B cell (primary cell): ENCODE measurements at regions not wholly inside any gene's neighbourhood (a gene's known extent, or its start where the extent isn't known, plus 50 kb on each side); places are given as distances from the start of the nearest gene placed in this dataset.

Experiments
- ATAC-seq: fragments of 200-7000 bp; cut with Tn5 transposase; one replicate; pipeline ENCODE4 v1.10.0; 2021; ENCODE audit warnings: low read depth, mild to moderate bottlenecking, moderate number of reproducible peaks, moderate library complexity
- CTCF ChIA-PET: fragments of 350-600 bp; sonication (Branson Sonifier 250); formaldehyde crosslinking; loops from one replicate; lab custom pipeline; 2021; ENCODE audit warnings: antibody characterized with exemption, inconsistent platforms; lab: Charles Lee
- POLR2A ChIA-PET: fragments of 350-600 bp; sonication (Branson Sonifier 250); formaldehyde crosslinking; loops from one replicate; lab custom pipeline; 2021; ENCODE audit warnings: antibody characterized with exemption; lab: Charles Lee
- DNase-seq: peaks from one replicate; pipeline ENCODE4 v3.0.0; 2013
- H2AFZ ChIP-seq: 2 replicates; pipeline ENCODE4 v1.6.1; 2012; ENCODE audit warnings: mild to moderate bottlenecking, low read depth, low read length; ENCODE audit not compliant: insufficient read depth, poor library complexity, severe bottlenecking
- H3K27ac ChIP-seq, 2 donors: 1 replicate in 1 of 2; 2 replicates in 1 of 2; pipeline ENCODE4 v1.5.1; 2012 to 2013; ENCODE audit warnings: low read length in 2 of 2, mild to moderate bottlenecking in 2 of 2, moderate library complexity in 1 of 2
- H3K27me3 ChIP-seq, 4 experiments: fragments of 200-600 bp in 1 of 4; sonication (generic) in 1 of 4; replicated peaks in 1 of 4; 1 replicate in 2 of 4; 2 replicates in 2 of 4; pipeline versions ENCODE4 v1.6.1 to v1.7.0; 2013 to 2016; ENCODE audit warnings: low read length in 3 of 4, mild to moderate bottlenecking in 2 of 4, mixed read lengths in 1 of 4, moderate library complexity in 1 of 4; ENCODE audit not compliant: insufficient read depth in 4 of 4, control insufficient read depth in 3 of 4; ENCODE audit errors: control extremely low read depth in 1 of 4
- H3K36me3 ChIP-seq, 2 experiments: replicated peaks in 1 of 2; 1 replicate in 1 of 2; 2 replicates in 1 of 2; pipeline versions ENCODE4 v1.6.1 to v1.7.1; 2013; ENCODE audit warnings: low read length in 1 of 2; ENCODE audit not compliant: insufficient read depth in 2 of 2, control insufficient read depth in 1 of 2; ENCODE audit errors: control extremely low read depth in 1 of 2, extremely low read depth in 1 of 2
- H3K4me1 ChIP-seq, 2 donors: fragments of 200-600 bp in 1 of 2; sonication (generic) in 1 of 2; 1 replicate in 1 of 2; 2 replicates in 1 of 2; pipeline versions ENCODE4 v1.5.1 to v1.6.1; 2013 to 2017; ENCODE audit warnings: low read length in 2 of 2; ENCODE audit not compliant: control insufficient read depth in 2 of 2, insufficient read depth in 2 of 2
- H3K4me2 ChIP-seq: replicated peaks from 2 replicates; pipeline ENCODE3; 2012; ENCODE audit warnings: mild to moderate bottlenecking, low read depth, low read length; ENCODE audit not compliant: poor library complexity, severe bottlenecking
- H3K4me3 ChIP-seq, 5 experiments: fragments of 200-600 bp in 1 of 5; sonication (generic) in 1 of 5; 1 replicate in 3 of 5; 2 replicates in 2 of 5; pipeline versions ENCODE4 v1.5.1 to v1.7.0; 2011 to 2016; ENCODE audit warnings: low read length in 4 of 5, mild to moderate bottlenecking in 4 of 5, low read depth in 2 of 5, control low read depth in 1 of 5, moderate library complexity in 1 of 5; ENCODE audit not compliant: insufficient read depth in 1 of 5; ENCODE audit errors: control extremely low read depth in 1 of 5, extremely low read depth in 1 of 5
- H3K79me2 ChIP-seq: fragments of 200-600 bp; sonication (generic); one replicate; pipeline ENCODE4 v1.6.0; 2016; ENCODE audit warnings: low read length; ENCODE audit not compliant: control insufficient read depth, insufficient read depth
- H3K9ac ChIP-seq: fragments of 200-600 bp; sonication (generic); 2 replicates; pipeline ENCODE4 v1.6.1; 2017; ENCODE audit warnings: mild to moderate bottlenecking, low read length, moderate library complexity
- H3K9me3 ChIP-seq, 3 donors: one replicate each; pipeline versions ENCODE4 v1.6.1 to v1.7.1; 2013; ENCODE audit warnings: low read length in 2 of 3; ENCODE audit not compliant: control insufficient read depth in 2 of 3, insufficient read depth in 1 of 3; ENCODE audit errors: control extremely low read depth in 1 of 3
- H4K20me1 ChIP-seq: 2 replicates; pipeline ENCODE4 v1.6.0; 2012; ENCODE audit warnings: mild to moderate bottlenecking, low read length; ENCODE audit not compliant: insufficient read depth, control insufficient read depth, poor library complexity, severe bottlenecking
- H3K27ac Mint-ChIP-seq: one replicate; pipeline ENCODE4 v1.8.0; 2021; ENCODE audit warnings: mixed read lengths
- H3K27me3 Mint-ChIP-seq: one replicate; pipeline ENCODE4 v1.8.0; 2021; ENCODE audit warnings: mixed read lengths
- H3K4me1 Mint-ChIP-seq: one replicate; pipeline ENCODE4 v1.8.0; 2021; ENCODE audit warnings: mixed read lengths
- H3K4me3 Mint-ChIP-seq: one replicate; pipeline ENCODE4 v1.8.0; 2021; ENCODE audit warnings: mixed read lengths
- H3K9me3 Mint-ChIP-seq: one replicate; pipeline ENCODE4 v1.8.0; 2022; ENCODE audit warnings: mixed read lengths; ENCODE audit not compliant: insufficient read depth
- EZH2 ChIP-seq: IDR thresholded peaks from 2 replicates; pipeline ENCODE4 v1.6.1; 2012; ENCODE audit warnings: borderline replicate concordance, low read depth, mild to moderate bottlenecking, moderate library complexity, low read length; ENCODE audit not compliant: insufficient read depth, poor library complexity, severe bottlenecking
- WGBS: methylation state at CpG from one replicate; pipeline ENCODE4 v1.1.5; 2013; ENCODE audit warnings: missing lambda C conversion rate; ENCODE audit not compliant: insufficient coverage; 5-methylcytosine and 5-hydroxymethylcytosine counted together
- intact Hi-C: fragments of 100-400 bp; cut with micrococcal nuclease; formaldehyde crosslinking; loops from one replicate; pipeline ENCODE4 v1.10.0; 2022
- TF ChIP-seq, protein P1 (sequence below): fragments of 200-600 bp; IDR thresholded peaks from one replicate; pipeline ENCODE4 v1.8.0; 2022; ENCODE audit warnings: antibody characterized with exemption, mild to moderate bottlenecking

- DNase-seq = no peak
- no peak for ATAC-seq
- H3K4me3 ChIP-seq = no peak overlapping the region
- ChIA-PET POLR2A (no interaction called here), CTCF (interaction anchor here (0.6 kb wide), 1 partner anchor 1024 kb away, joined by 3 read pairs; no protein-coding TSS in a partner anchor)
- no peaks in the 10 kb centered on the region for H3K4me1 Mint-ChIP-seq
- no peak overlapping the region for H3K4me2 ChIP-seq
- H3K4me1 ChIP-seq = no peaks in the 10 kb centered on the region
- TF ChIP-seq EZH2 = no peak
- TF ChIP-seq, protein P1, sequence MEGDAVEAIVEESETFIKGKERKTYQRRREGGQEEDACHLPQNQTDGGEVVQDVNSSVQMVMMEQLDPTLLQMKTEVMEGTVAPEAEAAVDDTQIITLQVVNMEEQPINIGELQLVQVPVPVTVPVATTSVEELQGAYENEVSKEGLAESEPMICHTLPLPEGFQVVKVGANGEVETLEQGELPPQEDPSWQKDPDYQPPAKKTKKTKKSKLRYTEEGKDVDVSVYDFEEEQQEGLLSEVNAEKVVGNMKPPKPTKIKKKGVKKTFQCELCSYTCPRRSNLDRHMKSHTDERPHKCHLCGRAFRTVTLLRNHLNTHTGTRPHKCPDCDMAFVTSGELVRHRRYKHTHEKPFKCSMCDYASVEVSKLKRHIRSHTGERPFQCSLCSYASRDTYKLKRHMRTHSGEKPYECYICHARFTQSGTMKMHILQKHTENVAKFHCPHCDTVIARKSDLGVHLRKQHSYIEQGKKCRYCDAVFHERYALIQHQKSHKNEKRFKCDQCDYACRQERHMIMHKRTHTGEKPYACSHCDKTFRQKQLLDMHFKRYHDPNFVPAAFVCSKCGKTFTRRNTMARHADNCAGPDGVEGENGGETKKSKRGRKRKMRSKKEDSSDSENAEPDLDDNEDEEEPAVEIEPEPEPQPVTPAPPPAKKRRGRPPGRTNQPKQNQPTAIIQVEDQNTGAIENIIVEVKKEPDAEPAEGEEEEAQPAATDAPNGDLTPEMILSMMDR = no peak
- no peaks in the 10 kb centered on the region for H3K27me3 ChIP-seq
- intact Hi-C loops = no loop called here
- no peak overlapping the region for H3K27ac ChIP-seq
- H3K27ac Mint-ChIP-seq = no peak overlapping the region
- no peak overlapping the region for H3K4me3 Mint-ChIP-seq
- 96% methylated on average over 3 of the region's 14 CpGs for WGBS
- H3K9me3 Mint-ChIP-seq = peaks cover 4% of the 10 kb centered on the region
- H3K9ac ChIP-seq = no peak overlapping the region
- no peaks in the 10 kb centered on the region for H3K9me3 ChIP-seq
- no peaks in the 10 kb centered on the region for H3K36me3 ChIP-seq
- H2AFZ ChIP-seq = no peak overlapping the region
- no peaks in the 10 kb centered on the region for H3K79me2 ChIP-seq
- no peaks in the 10 kb centered on the region for H4K20me1 ChIP-seq
- peaks cover 4% of the 10 kb centered on the region for H3K27me3 Mint-ChIP-seq
These were observed 578.0 kb downstream of the BCOR start for GRCh38 chrX:39519566-39520301.

- H2AFZ ChIP-seq = no peak overlapping the region
- H4K20me1 ChIP-seq = no peaks in the 10 kb centered on the region
- H3K36me3 ChIP-seq = no peaks in the 10 kb centered on the region
- Mint-ChIP-seq H3K27ac (no peak overlapping the region), H3K4me1 (no peaks in the 10 kb centered on the region), H3K9me3 (peaks cover 4% of the 10 kb centered on the region), H3K4me3 (no peak overlapping the region), H3K27me3 (no peaks in the 10 kb centered on the region)
- no peak for DNase-seq
- no peak overlapping the region for H3K27ac ChIP-seq
- ChIA-PET POLR2A (interaction anchor here (0.6 kb wide), 1 partner anchor 511 kb away, joined by 4 read pairs; no protein-coding TSS in a partner anchor), CTCF (no interaction called here)
- H3K4me1 ChIP-seq = no peaks in the 10 kb centered on the region
- H3K4me2 ChIP-seq = no peak overlapping the region
- H3K27me3 ChIP-seq = no peaks in the 10 kb centered on the region
- no peaks in the 10 kb centered on the region for H3K79me2 ChIP-seq
- WGBS = no CpG with 5 or more reads among the region's 3 CpGs
- H3K9ac ChIP-seq = no peak overlapping the region
- intact Hi-C loops = no loop called here
- H3K9me3 ChIP-seq = no peaks in the 10 kb centered on the region
- ATAC-seq = no peak
- no peak for TF ChIP-seq EZH2
- TF ChIP-seq, protein P1 = no peak
- H3K4me3 ChIP-seq = no peak overlapping the region
These were observed 572.0 kb downstream of the BCOR start for GRCh38 chrX:39525758-39526157.
